Astrocyte of the spinal cord (primary cell): ENCODE measurements at regions not wholly inside any gene's neighbourhood (a gene's known extent, or its start where the extent isn't known, plus 50 kb on each side); places are given as distances from the start of the nearest gene placed in this dataset.

Experiments used
- DNase-seq: peaks from one replicate; pipeline ENCODE4 v3.0.0; 2011; ENCODE audit warnings: low read depth, low spot score
- H3K4me3 ChIP-seq: 2 replicates; pipeline ENCODE4 v1.5.1; 2011; ENCODE audit warnings: low read depth, mild to moderate bottlenecking, low read length, moderate library complexity
- CTCF ChIP-seq: IDR thresholded peaks from 2 replicates; pipeline ENCODE4 v1.5.1; 2012; ENCODE audit warnings: low read depth, mild to moderate bottlenecking, low read length, inconsistent platforms
- in situ Hi-C: cut with HindIII; loops from 2 replicates; pipeline ENCODE4 v1.10.0; 2017; ENCODE audit warnings: low sequenced_read_pairs

GRCh38 chr2:221973502-221973901 lies 325.3 kb downstream of the PAX3 start:
- no peak for TF ChIP-seq CTCF
- no peak for DNase-seq
- H3K4me3 ChIP-seq, result no peak overlapping the region
- in situ Hi-C loops, result no loop called here

GRCh38 chr2:221972813-221973478 lies 325.9 kb downstream of the PAX3 start:
- no peak for TF ChIP-seq CTCF
- in situ Hi-C loops, result no loop called here
- H3K4me3 ChIP-seq, result no peak overlapping the region
- DNase-seq, result no peak

- in situ Hi-C loops, result no loop called here
- DNase-seq, result no peak
- TF ChIP-seq CTCF, result no peak
- no peak overlapping the region for H3K4me3 ChIP-seq
Measured at GRCh38 chr2:221970389-221970788, 328.4 kb downstream of the PAX3 start.

- in situ Hi-C loops, result no loop called here
- H3K4me3 ChIP-seq, result no peak overlapping the region
- no peak for TF ChIP-seq CTCF
- DNase-seq, result no peak
Measured at GRCh38 chr2:221969830-221970144, 329.0 kb downstream of the PAX3 start.

GRCh38 chr2:221969087-221969829 lies 329.5 kb downstream of the PAX3 start:
- in situ Hi-C loops, result no loop called here
- no peak overlapping the region for H3K4me3 ChIP-seq
- DNase-seq, result peak; percentile 57
- TF ChIP-seq CTCF, result peak; percentile 77

GRCh38 chr2:221962186-221962585 lies 336.6 kb downstream of the PAX3 start:
- no peak for TF ChIP-seq CTCF
- DNase-seq, result no peak
- in situ Hi-C loops, result no loop called here
- H3K4me3 ChIP-seq, result no peak overlapping the region
